Fibroblast of the conjunctiva (primary cell): ENCODE measurements at regions not wholly inside any gene's neighbourhood (a gene's known extent, or its start where the extent isn't known, plus 50 kb on each side); places are given as distances from the start of the nearest gene placed in this dataset.
A peak's percentile ranks its signal among the peaks of the same experiment; 100 is the strongest.
"Not testable (repeated sequence)": the region's sequence is repeated elsewhere in the genome, so short reads cannot be mapped to it uniquely, and the experiment has no call there.

Experiments used
- DNase-seq: peaks from one replicate; pipeline ENCODE4 v3.0.0-alpha.2; 2010; ENCODE audit warnings: low read depth

- DNase-seq: no peak
These were observed 324.0 kb upstream of the PDE3A start for GRCh38 chr12:20044351-20044750.

GRCh38 chr12:20044846-20045245, 323.5 kb upstream of the PDE3A start:
- peak; percentile 30 for DNase-seq

- DNase-seq: no peak
These were observed 320.4 kb upstream of the PDE3A start for GRCh38 chr12:20047901-20048300.

- no peak for DNase-seq
These were observed 318.1 kb upstream of the PDE3A start for GRCh38 chr12:20050221-20050620.

- no peak for DNase-seq
These were observed 314.6 kb upstream of the PDE3A start for GRCh38 chr12:20053782-20054181.

GRCh38 chr12:20055856-20056255, 312.5 kb upstream of the PDE3A start:
- no peak for DNase-seq

- no peak for DNase-seq
These were observed 310.9 kb upstream of the PDE3A start for GRCh38 chr12:20057398-20057797.

GRCh38 chr12:20063116-20063515, 305.2 kb upstream of the PDE3A start:
- DNase-seq: no peak

GRCh38 chr12:20077618-20078017, 290.7 kb upstream of the PDE3A start:
- DNase-seq: no peak

- no peak for DNase-seq
These were observed 279.3 kb upstream of the PDE3A start for GRCh38 chr12:20089077-20089476.

- not testable (repeated sequence) for DNase-seq
These were observed 275.0 kb upstream of the PDE3A start for GRCh38 chr12:20093190-20093810.

GRCh38 chr12:20096430-20096829, 271.9 kb upstream of the PDE3A start:
- DNase-seq: no peak

- DNase-seq: peak; percentile 44
These were observed 270.7 kb upstream of the PDE3A start for GRCh38 chr12:20097626-20098025.

- no peak for DNase-seq
These were observed 268.7 kb upstream of the PDE3A start for GRCh38 chr12:20099395-20100183.

- no peak for DNase-seq
These were observed 267.3 kb upstream of the PDE3A start for GRCh38 chr12:20101046-20101445.

- peak; percentile 32 for DNase-seq
These were observed 262.4 kb upstream of the PDE3A start for GRCh38 chr12:20105943-20106342.

GRCh38 chr12:20109676-20110075, 258.7 kb upstream of the PDE3A start:
- DNase-seq: no peak

GRCh38 chr12:20115371-20115770, 253.0 kb upstream of the PDE3A start:
- DNase-seq: not testable (repeated sequence)

GRCh38 chr12:20119596-20120402, 248.5 kb upstream of the PDE3A start:
- no peak for DNase-seq

GRCh38 chr12:20120403-20120725, 248.0 kb upstream of the PDE3A start:
- no peak for DNase-seq

- no peak for DNase-seq
These were observed 246.1 kb upstream of the PDE3A start for GRCh38 chr12:20122274-20122673.

- no peak for DNase-seq
These were observed 244.9 kb upstream of the PDE3A start for GRCh38 chr12:20123465-20123864.

GRCh38 chr12:20125276-20125798, 243.0 kb upstream of the PDE3A start:
- DNase-seq: no peak
